ENCODE measurements at regions not wholly inside any gene's neighbourhood (a gene's known extent, or its start where the extent isn't known, plus 50 kb on each side); places are given as distances from the start of the nearest gene placed in this dataset.

GRCh38 chr10:28054228-28054860 lies 55.5 kb upstream of the ODAD2 start:
- DNase-seq: no peak

GRCh38 chr10:28049286-28049685 lies 50.4 kb upstream of the ODAD2 start:
- no peak for DNase-seq
